Glutamatergic neuron (in vitro differentiated cells): ENCODE measurements at regions not wholly inside any gene's neighbourhood (a gene's known extent, or its start where the extent isn't known, plus 50 kb on each side); places are given as distances from the start of the nearest gene placed in this dataset.

Experiments used
- DNase-seq: peaks from one replicate; pipeline ENCODE4 v3.0.0; 2022
- H3K27ac Mint-ChIP-seq: one replicate; pipeline ENCODE4 v1.8.0; 2020; ENCODE audit warnings: mild to moderate bottlenecking, mixed read lengths, inconsistent platforms; ENCODE audit not compliant: unreplicated experiment
- H3K27me3 Mint-ChIP-seq: one replicate; pipeline ENCODE4 v1.8.0; 2020; ENCODE audit warnings: mild to moderate bottlenecking, moderate library complexity, mixed read lengths, inconsistent platforms; ENCODE audit not compliant: unreplicated experiment
- H3K36me3 Mint-ChIP-seq: one replicate; pipeline ENCODE4 v1.8.0; 2020; ENCODE audit warnings: mild to moderate bottlenecking, mixed read lengths, inconsistent platforms; ENCODE audit not compliant: unreplicated experiment
- H3K4me1 Mint-ChIP-seq: one replicate; pipeline ENCODE4 v1.8.0; 2020; ENCODE audit warnings: mild to moderate bottlenecking, low read depth, mixed read lengths, inconsistent platforms; ENCODE audit not compliant: unreplicated experiment
- H3K4me3 Mint-ChIP-seq: one replicate; pipeline ENCODE4 v1.8.0; 2020; ENCODE audit warnings: mild to moderate bottlenecking, mixed read lengths, inconsistent platforms; ENCODE audit not compliant: unreplicated experiment
- H3K9me3 Mint-ChIP-seq: one replicate; pipeline ENCODE4 v1.8.0; 2020; ENCODE audit warnings: mild to moderate bottlenecking, moderate library complexity, mixed read lengths, inconsistent platforms; ENCODE audit not compliant: unreplicated experiment
- TF ChIP-seq, protein P1 (sequence below): fragments of 200-600 bp; sonication (generic); IDR thresholded peaks from one replicate; pipeline ENCODE4 v1.5.0; 2021; ENCODE audit not compliant: partially characterized antibody, unreplicated experiment

DNA sequence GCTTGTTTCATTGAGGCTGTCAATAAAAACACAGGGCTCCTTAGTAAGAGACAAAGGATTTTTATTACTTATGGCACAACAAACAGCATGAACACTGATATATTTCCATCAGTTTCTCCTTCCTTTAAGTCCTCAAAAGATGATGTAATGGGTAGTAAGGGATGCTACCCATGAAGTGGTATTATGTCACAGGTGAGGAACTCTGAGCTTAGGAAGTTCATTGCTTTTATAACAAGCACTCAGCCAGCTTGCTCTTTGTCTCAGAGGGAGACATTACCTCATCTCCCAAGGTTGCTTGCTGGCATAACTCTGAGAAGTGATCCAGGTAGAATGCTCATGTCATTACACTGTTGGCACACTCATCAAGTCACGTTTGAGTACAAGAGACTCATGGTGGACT lies 287.0 kb upstream of the OR4E1 start:
- TF ChIP-seq, protein P1, sequence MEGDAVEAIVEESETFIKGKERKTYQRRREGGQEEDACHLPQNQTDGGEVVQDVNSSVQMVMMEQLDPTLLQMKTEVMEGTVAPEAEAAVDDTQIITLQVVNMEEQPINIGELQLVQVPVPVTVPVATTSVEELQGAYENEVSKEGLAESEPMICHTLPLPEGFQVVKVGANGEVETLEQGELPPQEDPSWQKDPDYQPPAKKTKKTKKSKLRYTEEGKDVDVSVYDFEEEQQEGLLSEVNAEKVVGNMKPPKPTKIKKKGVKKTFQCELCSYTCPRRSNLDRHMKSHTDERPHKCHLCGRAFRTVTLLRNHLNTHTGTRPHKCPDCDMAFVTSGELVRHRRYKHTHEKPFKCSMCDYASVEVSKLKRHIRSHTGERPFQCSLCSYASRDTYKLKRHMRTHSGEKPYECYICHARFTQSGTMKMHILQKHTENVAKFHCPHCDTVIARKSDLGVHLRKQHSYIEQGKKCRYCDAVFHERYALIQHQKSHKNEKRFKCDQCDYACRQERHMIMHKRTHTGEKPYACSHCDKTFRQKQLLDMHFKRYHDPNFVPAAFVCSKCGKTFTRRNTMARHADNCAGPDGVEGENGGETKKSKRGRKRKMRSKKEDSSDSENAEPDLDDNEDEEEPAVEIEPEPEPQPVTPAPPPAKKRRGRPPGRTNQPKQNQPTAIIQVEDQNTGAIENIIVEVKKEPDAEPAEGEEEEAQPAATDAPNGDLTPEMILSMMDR = no peak
- peaks cover 2% of the 10 kb centered on the region for H3K9me3 Mint-ChIP-seq
- no peak overlapping the region for H3K4me3 Mint-ChIP-seq
- H3K4me1 Mint-ChIP-seq = no peaks in the 10 kb centered on the region
- H3K27ac Mint-ChIP-seq = no peak overlapping the region
- H3K36me3 Mint-ChIP-seq = no peaks in the 10 kb centered on the region
- no peak for DNase-seq
- H3K27me3 Mint-ChIP-seq = peaks cover 3% of the 10 kb centered on the region

DNA sequence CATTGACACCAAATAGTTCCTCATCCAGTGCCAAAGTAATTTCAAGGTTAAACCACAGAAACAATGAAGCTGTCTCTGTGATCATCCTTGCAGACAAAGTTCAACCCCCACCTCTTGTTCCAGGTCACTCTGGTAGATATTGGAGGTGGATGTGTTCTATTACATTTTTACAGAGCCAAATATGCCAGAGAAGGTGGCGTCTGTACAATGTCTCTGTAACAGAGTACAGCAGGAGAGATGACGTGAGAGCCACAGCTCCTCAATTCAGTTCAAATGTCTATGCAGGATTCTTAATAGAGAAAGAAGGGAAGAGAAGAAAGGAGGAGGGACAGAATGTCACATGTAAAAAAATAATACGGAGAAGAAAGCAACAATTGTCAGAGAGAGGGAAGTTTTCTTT lies 268.3 kb upstream of the OR4E1 start:
- H3K36me3 Mint-ChIP-seq = no peaks in the 10 kb centered on the region
- H3K4me1 Mint-ChIP-seq = no peaks in the 10 kb centered on the region
- TF ChIP-seq, protein P1 = no peak
- no peak overlapping the region for H3K27ac Mint-ChIP-seq
- peaks cover 2% of the 10 kb centered on the region for H3K9me3 Mint-ChIP-seq
- H3K27me3 Mint-ChIP-seq = no peaks in the 10 kb centered on the region
- no peak overlapping the region for H3K4me3 Mint-ChIP-seq
- DNase-seq = no peak

DNA sequence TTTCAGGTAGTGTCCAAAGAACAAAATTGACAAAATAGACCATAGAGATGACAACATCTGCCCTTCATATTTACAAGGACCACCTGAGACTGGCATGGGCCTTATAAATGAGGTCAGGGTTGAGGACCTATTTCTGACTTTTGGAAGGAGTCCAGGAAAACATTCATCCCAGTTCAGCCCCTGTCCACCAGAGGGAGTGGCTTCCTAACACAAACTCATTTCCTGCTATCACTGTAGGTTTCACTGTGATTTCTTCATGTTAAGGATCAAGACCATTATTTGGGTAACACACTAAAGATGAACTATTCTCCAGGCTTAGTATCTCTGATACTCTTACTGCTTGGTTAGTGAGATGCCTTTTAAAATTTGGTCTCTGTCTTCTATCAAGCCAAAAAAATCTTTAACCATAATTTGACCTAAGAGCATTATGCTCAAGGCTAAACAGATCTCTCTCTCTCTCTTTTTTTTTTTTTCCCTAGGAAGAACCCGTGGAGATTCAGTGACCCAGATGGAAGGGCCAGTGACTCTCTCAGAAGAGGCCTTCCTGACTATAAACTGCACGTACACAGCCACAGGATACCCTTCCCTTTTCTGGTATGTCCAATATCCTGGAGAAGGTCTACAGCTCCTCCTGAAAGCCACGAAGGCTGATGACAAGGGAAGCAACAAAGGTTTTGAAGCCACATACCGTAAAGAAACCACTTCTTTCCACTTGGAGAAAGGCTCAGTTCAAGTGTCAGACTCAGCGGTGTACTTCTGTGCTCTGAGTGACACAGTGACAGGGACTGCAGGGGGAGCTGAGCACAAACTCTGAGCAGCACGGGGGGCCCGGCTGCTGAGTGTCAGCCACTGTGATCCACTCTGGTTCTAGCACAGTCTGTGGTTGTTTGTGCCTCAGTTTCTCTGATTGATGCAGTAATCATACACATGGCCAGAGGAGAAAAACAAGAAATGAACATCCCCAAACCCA lies 267.6 kb upstream of the OR4E1 start:
- H3K4me1 Mint-ChIP-seq = no peaks in the 10 kb centered on the region
- peaks cover 2% of the 10 kb centered on the region for H3K9me3 Mint-ChIP-seq
- H3K27me3 Mint-ChIP-seq = no peaks in the 10 kb centered on the region
- H3K36me3 Mint-ChIP-seq = no peaks in the 10 kb centered on the region
- peak; percentile 56 for DNase-seq
- H3K4me3 Mint-ChIP-seq = no peak overlapping the region
- H3K27ac Mint-ChIP-seq = no peak overlapping the region
- TF ChIP-seq, protein P1 = peak; percentile 84

DNA sequence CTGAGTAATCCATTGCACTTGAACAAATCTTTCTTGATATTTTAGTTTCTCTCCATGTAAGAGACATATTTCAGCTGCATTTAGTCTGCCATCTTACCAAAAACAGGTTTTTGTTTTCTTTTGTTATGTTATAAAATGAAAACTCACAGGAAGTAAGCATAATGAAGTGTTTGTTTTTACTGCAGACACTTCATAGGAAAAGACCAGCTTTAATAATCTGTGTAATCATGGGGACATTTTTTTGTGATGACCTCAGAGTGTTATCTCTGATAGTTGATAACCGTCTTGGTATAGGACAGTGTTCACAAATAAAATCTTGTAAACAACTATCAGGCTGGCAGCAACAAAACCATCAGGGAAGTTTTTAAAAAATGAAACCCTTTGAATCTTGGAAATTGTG lies 266.2 kb upstream of the OR4E1 start:
- Mint-ChIP-seq H3K27ac (no peak overlapping the region), H3K27me3 (no peaks in the 10 kb centered on the region), H3K4me1 (no peaks in the 10 kb centered on the region), H3K36me3 (no peaks in the 10 kb centered on the region), H3K4me3 (no peak overlapping the region), H3K9me3 (peaks cover 2% of the 10 kb centered on the region)
- TF ChIP-seq, protein P1 = no peak
- no peak for DNase-seq

DNA sequence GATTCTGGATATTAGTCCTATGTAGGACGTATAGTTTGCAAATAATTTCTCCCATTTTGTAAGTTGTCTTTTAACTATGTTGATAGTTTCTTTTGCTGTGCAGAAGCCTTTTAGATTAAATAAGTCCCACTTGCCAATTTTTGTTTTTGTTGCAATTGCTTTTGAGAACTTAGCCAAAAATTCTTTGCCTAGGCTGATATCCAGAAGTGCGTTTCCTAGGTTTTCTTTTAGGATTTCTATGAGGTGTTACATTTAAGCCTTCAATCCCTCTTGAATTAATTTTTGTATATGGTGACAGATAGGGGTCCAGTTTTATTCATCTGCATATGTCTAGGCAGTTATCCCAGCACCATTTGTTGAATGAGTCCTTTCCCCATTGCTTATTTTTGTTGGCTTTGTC lies 264.4 kb upstream of the OR4E1 start:
- no peak overlapping the region for H3K4me3 Mint-ChIP-seq

More for the DNA sequence above, 264.4 kb upstream of the OR4E1 start:
- no peaks in the 10 kb centered on the region for H3K36me3 Mint-ChIP-seq
- no peaks in the 10 kb centered on the region for H3K4me1 Mint-ChIP-seq
- no peaks in the 10 kb centered on the region for H3K27me3 Mint-ChIP-seq
- no peaks in the 10 kb centered on the region for H3K9me3 Mint-ChIP-seq
- DNase-seq = no peak
- TF ChIP-seq, protein P1 = no peak
- no peak overlapping the region for H3K27ac Mint-ChIP-seq
